Umbilical cord (tissue), 1 donor: ENCODE measurements at regions not wholly inside any gene's neighbourhood (a gene's known extent, or its start where the extent isn't known, plus 50 kb on each side); places are given as distances from the start of the nearest gene placed in this dataset.

Experiments
- DNase-seq: peaks from one replicate; pipeline ENCODE4 v3.0.0-alpha.2; 2015; ENCODE audit warnings: low spot score

GRCh38 chr4:73929278-73929677 is 52.5 kb downstream of the PF4 start:
- DNase-seq, result no peak

GRCh38 chr4:73923631-73923937 is 54.4 kb downstream of the CXCL1 start:
- no peak for DNase-seq

- DNase-seq, result peak; percentile 33
Measured at GRCh38 chr4:73922766-73923630, 53.8 kb downstream of the CXCL1 start.

GRCh38 chr4:73922317-73922716 is 53.1 kb downstream of the CXCL1 start:
- DNase-seq, result no peak
